ENCODE measurements at regions not wholly inside any gene's neighbourhood (a gene's known extent, or its start where the extent isn't known, plus 50 kb on each side); places are given as distances from the start of the nearest gene placed in this dataset.

DNA sequence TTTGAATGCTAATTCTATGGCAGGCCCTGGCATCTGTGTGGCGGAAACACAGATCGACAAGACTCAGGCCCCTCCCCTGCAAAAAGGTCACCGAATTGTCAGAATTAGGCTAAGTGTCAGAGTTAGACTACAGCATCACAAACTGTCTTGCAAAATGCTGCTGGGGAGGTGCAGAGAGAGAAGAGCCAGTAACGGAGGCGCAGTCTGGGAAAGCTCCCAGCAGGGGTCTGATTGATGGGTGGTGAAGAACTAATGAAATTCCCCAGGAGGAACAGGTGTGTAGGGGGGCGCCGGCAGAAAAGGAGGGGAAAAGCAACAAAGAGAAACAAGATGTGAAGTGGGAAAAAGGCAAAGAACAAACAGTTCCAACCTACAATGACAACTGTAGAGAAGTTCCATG is 72.7 kb upstream of the TAMM41 start:
- DNase-seq: peak; percentile 23

DNA sequence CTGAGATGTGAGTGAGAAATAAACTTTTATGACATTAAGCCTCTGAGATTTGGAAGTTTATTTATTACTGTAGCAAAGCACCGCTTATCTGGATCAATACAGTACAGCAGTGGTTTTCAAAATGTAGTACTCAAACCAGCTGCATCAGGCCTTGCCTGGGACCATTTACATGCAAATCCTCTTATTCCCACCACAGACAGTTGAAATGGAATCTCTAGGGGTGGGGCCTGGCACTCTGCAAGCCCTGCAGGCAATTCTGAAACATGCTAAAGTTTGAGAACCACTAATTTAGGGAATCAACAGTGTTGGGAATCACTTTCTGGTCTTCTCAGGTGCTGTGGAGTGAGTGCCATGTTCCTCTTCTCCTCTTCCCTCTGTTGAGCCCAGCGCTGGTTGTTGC is 77.8 kb upstream of the TAMM41 start:
- peak; percentile 44 for DNase-seq

DNA sequence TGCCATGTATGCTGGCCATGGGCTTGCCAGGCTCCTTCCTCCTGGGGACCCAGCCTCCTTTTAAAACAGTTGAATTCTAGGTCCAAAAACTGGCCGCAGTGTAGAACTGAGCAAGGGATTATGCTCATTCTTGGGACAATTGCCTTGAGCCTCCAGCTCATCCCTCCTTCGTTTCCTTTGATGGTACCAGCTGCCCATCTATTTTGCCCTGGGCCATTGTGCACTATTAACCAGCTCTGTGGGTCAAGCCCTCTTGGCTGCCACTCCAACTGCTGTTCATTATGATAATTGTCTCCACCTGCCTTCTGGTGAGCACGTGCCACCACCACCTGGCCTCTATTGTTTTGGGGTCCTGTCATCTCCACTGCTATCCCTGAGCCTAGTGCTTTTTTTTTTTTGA is 75.8 kb upstream of the SYN2 start:
- DNase-seq: peak; percentile 64

DNA sequence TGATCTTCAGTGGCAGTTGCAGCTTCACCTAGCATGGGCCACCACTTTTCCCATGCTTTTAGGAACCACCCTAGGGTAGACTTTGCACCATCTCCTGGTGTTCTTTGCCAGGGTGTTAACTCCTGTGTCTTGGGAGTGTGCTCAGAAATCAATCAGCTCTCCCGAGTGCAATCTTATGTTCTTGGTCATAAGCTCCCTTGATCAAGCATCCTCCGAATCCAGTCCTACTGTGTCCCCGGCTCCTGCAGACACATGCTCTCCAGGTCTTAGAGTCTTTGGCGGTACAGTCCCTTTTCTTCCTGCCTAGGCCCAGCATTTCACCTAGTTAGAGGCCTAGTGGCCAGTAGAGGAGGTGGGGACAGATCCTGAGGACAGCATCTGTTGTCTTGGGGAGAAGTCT is 74.7 kb upstream of the SYN2 start:
- peak; percentile 26 for DNase-seq

DNA sequence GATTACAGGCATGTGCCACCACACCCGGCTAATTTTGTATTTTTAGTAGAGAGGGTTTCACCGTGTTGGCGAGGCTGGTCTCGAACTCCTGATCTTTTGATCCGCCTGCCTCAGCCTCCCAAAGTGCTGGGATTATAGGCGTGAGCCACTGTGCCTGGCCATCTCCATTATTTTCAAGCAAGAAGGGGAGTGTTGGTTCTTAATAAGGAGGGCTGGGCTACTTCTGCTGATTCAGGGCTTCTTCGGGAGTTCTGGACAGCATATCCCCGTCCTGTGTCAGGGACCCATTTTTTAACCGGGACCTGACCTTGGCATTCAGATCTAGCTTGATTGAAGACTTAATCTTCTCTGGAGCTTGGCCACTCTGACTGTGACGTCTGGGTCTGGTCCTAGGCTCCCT is 74.1 kb upstream of the SYN2 start:
- DNase-seq: no peak

DNA sequence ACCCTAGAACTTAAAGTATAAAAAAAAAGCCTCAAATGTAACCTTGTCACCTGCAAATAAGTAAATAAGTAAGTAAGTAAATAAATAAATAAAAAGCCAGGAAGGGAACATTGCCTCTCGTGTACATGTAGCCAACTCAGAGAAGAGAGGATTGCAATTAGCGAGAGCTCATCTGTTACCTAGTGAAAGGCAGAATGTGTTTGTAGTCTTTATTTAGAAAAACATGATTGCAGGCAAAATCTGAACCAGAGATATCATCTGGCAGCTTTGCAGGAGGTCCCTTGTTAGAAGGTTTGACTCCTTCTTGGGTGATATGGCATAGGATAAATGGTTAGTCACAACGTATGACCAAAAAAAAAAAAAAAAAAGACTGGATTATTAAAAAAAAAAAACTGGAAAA is 71.6 kb upstream of the SYN2 start:
- DNase-seq: no peak

DNA sequence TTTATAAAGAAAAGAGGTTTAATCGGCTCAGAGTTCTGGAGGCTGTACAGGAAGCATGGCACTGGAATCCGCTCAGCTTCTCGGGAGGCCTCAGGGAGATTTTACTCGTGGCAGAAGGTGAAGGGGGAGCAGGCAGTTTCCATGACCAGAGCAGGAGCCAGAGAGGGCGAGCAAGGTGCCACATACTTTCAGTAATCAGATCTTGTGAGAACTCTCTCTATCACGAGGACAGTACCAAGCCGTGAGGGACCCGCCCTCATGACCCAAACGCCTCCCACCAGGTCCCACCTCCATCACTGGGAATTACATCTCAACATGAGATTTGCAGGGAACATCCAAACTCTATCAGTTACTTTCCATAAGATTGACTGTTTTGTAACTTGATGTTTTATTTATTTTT is 70.7 kb upstream of the SYN2 start:
- peak; percentile 10 for DNase-seq

DNA sequence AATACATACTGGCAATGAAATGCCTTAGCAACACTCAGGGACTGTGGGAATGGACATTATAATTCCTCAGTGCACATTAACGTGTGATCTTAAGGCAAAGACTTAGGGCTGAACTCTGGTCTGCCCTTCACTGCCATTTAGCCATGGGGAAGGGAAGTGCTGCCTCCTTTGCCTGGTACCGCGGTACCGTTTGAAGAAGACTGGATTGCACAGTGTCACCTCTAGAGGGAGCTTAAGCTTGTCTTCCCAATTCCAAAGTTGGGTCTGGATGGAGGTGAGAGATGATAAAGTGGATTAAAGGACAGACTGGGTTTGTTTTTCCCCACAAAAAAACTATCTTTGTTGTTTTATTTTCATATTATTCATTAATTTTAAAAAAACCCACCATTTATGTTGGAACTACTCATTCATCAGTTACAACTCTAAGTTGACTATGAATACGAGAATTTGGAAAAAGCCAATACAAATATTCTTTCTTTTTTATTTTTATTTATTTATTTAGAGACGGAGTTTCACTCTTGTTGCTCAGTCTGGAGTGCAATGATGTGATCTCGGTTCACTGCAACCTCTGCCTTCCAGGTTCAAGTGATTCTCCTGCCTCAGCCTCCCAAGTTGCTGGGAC is 60.0 kb upstream of the SYN2 start:
- peak; percentile 86 for DNase-seq

DNA sequence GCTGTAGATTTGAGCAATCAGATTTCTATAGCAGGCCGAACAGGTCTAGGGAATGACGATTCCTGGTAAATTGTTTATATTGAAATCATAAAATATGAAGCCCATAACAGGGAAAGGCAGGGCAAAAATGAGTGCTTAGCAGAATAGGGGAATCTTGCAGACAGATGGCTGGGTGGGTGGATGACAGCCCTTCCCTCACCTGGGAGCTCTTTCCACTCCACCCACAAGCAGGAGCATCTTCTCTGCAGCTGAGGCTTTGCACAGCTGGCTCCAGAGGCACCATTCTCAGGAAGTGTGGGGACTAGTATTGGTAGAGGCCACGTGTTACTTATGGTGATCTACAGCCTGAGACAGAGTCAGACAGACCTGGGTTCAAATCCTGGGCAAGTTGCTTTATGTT is 55.9 kb upstream of the SYN2 start:
- no peak for DNase-seq

DNA sequence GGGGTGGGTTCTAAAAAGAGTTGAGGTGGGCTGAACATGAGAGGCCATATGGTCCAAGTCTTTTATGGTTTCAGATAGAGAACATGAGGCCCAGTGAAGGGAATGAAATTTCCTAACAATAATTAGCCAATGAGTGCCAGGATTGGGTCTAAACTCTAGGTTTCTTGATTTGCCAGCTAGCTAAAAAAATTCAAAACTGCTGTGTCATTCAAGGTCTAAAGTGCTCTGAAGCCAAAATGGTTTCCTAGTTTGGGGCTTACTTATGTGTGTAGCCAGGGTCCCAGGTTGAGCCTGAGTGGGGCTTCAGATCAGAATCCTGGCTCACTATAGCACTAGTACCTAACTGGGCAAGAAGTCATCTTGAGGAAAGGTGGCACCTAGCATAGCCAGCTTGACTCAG is 55.3 kb upstream of the SYN2 start:
- no peak for DNase-seq

DNA sequence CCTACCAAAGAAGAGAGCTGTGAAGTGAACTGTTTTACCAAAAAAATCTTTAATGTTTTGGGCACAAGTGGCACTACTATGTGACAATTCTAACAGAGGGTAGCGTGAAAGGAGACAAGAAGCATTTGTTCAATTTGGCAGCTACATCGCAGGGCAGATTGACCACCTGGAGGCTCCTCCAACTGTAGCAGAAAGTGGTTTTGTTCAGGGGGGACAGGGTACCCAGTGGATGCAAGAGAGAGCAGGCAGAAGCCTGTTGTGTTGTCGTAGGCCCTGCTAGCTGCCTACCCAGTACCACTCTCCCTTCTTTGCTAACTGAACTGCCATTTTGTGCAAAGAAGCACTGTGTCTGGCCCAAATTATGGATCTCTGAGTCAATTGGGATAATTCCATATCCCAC is 54.8 kb upstream of the SYN2 start:
- no peak for DNase-seq

DNA sequence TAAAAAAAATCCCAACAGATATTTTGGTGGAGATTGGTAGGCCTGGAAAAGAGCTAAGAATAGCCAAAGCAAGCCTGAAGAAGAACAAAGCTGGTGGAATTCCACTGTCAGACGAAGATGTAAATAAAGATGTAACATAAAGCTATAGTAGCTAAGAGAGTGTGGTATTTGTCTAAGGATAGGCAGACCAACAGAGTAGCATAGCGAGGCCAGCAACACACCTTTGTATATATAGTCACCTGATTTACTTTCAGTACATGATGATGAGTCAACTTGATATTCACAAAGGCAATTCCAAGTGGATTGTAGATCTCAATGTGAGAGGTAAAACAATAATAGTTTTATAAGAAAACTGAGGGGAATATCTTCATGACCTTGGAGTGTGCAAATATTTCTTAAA is 53.6 kb upstream of the SYN2 start:
- no peak for DNase-seq

DNA sequence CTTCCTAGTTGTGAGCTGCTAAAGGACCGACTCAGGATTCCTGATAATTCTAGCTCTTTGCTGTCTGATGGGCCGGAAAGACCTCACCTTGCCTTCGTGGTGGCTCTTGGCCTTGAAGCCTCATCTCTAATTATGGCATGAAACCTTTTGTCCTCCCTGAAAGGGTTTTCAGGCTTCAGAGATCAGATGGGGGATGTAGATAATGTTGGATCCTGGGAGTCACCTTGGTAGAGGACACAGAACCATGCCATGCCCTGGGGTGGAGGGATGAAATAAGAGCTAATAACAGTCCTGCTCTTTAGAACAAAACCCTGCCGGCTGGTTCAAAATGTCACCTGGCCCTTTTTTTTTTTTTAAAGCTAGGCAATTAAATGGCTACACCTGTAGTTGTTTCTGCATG is 50.8 kb upstream of the SYN2 start:
- no peak for DNase-seq

DNA sequence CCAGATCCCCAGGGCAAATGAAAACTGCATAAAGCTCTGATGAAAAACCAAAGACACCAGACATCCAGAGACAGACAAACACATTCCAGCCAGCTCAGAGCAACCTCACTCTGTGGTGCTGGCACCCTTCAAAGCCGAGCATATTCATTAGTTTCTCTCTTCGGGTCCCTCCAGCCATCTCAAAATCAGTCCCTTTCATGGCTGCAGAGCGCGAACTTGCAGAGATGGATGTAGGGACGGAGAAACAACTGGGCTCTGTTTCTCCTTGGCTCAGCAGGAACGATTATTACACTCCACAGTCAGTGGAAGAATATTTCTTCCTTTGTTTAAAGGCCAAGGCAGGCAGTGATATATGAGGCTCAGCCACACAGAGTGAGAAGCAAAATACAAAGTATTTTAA is 50.4 kb upstream of the SYN2 start:
- no peak for DNase-seq

DNA sequence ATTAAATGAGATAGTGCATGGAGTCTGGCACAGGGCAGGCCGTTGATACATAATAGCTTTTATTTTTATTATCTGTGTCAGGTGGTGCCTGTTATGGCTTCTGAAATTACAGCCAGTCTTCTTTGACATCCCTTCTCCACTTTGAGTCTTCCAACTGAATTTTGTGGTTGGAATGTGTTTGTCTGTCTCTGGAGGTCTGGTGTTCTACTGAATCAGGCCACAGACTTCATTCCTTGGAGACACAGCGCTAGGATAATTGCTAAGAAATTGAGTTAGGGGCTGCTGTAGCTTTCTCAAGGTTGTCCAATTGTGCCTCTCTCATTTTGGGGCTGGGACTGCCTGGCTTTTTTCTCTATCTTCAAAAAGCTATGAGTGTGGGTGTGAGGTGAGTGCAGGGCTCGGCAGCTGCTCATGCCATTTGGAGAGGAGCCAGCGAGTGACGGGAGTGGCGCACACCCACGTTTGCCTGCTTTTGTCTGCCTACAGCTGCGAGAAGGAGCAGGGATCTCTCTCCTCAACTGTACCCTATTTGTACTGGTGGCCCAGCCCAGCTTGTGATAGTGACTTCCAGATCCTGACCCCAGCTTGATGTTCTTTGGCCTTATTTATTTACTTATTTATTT is 49.8 kb upstream of the SYN2 start:
- no peak for DNase-seq

Measured in NCI-H82 (cell line).